ENCODE measurements at regions not wholly inside any gene's neighbourhood (a gene's known extent, or its start where the extent isn't known, plus 50 kb on each side); places are given as distances from the start of the nearest gene placed in this dataset.
A peak's percentile ranks its signal among the peaks of the same experiment; 100 is the strongest.

DNA sequence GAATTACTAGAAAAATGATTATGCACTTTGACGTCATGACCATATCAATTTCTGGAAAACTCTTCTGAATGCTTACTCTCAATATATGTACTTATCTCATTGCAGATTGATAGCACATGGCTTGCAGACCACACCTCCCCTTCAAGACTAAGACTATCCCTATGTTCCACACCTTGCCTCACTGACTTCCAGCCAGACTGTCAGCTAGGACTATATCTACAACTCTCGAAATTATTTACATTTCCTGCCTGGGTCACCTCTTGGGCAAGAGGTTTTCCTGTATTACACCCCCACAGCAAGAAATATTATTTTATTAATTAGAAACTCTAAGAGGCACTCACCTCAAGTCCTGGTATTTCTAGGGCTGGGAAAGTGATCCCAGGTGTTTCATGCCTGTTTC, 236.6 kb downstream of the CYRIA start:
- no peak overlapping the region for H3K4me3 ChIP-seq
- H3K4me1 ChIP-seq (replicated peaks in 1 of 2): no peaks in the 10 kb centered on the region
- WGBS, 4 donors: 63 to 73% (median 66%) methylated on average over 2 of the region's 2 CpGs
- no peaks in the 10 kb centered on the region for H3K9me3 ChIP-seq (replicated peaks in 1 of 3)
- TF ChIP-seq, protein P1, sequence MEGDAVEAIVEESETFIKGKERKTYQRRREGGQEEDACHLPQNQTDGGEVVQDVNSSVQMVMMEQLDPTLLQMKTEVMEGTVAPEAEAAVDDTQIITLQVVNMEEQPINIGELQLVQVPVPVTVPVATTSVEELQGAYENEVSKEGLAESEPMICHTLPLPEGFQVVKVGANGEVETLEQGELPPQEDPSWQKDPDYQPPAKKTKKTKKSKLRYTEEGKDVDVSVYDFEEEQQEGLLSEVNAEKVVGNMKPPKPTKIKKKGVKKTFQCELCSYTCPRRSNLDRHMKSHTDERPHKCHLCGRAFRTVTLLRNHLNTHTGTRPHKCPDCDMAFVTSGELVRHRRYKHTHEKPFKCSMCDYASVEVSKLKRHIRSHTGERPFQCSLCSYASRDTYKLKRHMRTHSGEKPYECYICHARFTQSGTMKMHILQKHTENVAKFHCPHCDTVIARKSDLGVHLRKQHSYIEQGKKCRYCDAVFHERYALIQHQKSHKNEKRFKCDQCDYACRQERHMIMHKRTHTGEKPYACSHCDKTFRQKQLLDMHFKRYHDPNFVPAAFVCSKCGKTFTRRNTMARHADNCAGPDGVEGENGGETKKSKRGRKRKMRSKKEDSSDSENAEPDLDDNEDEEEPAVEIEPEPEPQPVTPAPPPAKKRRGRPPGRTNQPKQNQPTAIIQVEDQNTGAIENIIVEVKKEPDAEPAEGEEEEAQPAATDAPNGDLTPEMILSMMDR (IDR thresholded peaks at IDR 0.05): no peak
- TF ChIP-seq POLR2A (IDR thresholded peaks at IDR 0.05): no peak
- no peak overlapping the region for H3K27ac ChIP-seq
- no peaks in the 10 kb centered on the region for H3K36me3 ChIP-seq (replicated peaks in 1 of 2)
- no peak for DNase-seq
- H3K27me3 ChIP-seq: no peaks in the 10 kb centered on the region
- intact Hi-C loops (cut with DNase I): no loop called here

DNA sequence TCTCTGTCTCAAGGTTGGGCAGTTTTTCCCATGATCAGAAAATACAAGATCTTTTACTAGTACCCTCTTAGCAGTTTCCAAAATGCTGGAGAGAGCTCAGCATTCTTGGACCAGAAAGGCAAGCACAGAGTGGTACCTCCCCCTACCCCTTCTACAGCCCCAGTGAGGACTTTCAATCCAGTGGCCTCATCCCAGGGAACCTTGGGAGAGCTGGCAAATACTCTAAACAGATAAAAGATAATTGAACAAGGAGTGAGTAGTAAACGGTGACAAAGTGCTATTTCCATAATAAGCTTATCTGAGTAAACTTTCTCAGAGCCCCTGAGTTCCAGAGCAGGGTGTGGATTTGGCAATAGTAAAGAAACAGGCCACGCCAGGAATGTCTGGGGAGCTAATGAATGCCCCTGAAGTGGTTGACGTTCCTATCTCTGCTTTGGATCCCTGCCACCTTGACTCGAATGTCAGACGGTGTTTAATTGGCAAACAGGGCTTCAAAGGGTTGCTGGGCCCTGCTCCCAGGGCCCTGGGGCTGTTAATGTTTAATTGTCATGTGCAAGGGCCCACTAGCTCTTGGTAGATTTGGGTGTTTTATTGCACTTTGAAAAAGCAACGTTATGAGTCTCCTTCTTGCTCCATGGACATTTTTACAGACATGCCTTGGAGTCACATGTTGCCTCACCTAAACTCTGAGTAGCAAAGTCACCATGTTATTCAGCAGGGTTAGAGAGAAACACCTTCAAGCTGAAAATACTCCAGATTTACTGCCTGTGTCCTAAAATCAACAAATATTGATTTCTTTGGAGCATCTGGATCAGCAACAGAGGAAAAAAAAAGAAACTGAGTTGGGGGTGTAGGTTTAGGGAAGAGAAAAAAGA, 239.9 kb downstream of the CYRIA start:
- no peak overlapping the region for H3K27ac ChIP-seq
- 26 to 40% (median 31%) methylated on average over 6 of the region's 6 CpGs for WGBS, 4 donors
- no peak overlapping the region for H3K4me3 ChIP-seq
- intact Hi-C loops (cut with DNase I): no loop called here
- H3K9me3 ChIP-seq (replicated peaks in 1 of 3): no peaks in the 10 kb centered on the region
- no peaks in the 10 kb centered on the region for H3K36me3 ChIP-seq (replicated peaks in 1 of 2)
- H3K4me1 ChIP-seq (replicated peaks in 1 of 2): no peaks in the 10 kb centered on the region
- peak in 1 of 7 donors; percentile 6 for DNase-seq
- no peaks in the 10 kb centered on the region for H3K27me3 ChIP-seq
- TF ChIP-seq, protein P1 (IDR thresholded peaks at IDR 0.05): no peak
- TF ChIP-seq POLR2A (IDR thresholded peaks at IDR 0.05): no peak

DNA sequence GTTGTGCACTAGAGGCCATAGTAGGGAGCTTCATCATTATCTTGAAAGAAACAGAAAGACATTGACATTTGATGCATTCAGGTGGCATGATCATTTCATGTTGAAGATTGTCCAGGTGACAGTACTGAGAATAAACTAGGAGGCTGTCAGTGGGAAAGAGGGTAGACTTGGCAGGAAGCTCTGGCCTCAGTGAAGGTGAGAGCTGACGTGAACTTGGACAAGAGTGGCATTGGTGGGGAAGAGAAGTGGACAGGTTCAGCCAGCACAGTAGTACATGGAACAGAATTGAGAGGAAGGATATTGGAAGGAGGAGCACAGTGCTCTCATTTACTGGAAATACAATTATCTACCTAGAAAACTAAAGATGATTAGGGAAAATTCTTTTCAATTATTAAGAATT, 245.2 kb downstream of the CYRIA start:
- Histone ChIP-seq H3K9me3 (replicated peaks in 1 of 3) (no peaks in the 10 kb centered on the region), H3K36me3 (replicated peaks in 1 of 2) (no peaks in the 10 kb centered on the region), H3K27ac (no peak overlapping the region), H3K4me3 (no peak overlapping the region), H3K4me1 (replicated peaks in 1 of 2) (no peaks in the 10 kb centered on the region), H3K27me3 (no peaks in the 10 kb centered on the region)
- intact Hi-C loops (cut with DNase I): no loop called here
- no peak for TF ChIP-seq POLR2A (IDR thresholded peaks at IDR 0.05)
- TF ChIP-seq, protein P1 (IDR thresholded peaks at IDR 0.05): no peak
- 65 to 88% (median 74%) methylated on average over 1 of the region's 1 CpG for WGBS, 4 donors
- no peak for DNase-seq

DNA sequence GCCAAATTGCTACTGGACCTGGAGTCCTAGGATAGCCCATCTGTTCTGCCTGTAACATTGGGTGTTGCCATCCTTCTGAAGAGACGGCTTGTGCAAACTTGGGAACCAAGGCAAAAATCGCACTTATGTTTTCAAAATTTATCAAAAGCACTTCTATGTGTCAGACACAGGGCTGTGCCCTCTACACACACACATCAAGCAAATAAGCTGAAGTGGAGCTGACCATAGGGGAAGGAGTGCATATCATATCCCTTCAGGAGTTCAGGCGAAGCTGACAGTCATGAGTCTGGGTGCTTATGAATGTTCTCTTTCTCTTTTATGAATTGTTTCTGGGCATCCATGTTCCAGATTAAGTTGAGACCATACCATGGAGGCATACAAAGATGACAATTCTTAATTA, 247.9 kb downstream of the CYRIA start:
- Histone ChIP-seq H3K9me3 (replicated peaks in 1 of 3) (no peaks in the 10 kb centered on the region), H3K27me3 (no peaks in the 10 kb centered on the region), H3K27ac (no peak overlapping the region), H3K36me3 (replicated peaks in 1 of 2) (no peaks in the 10 kb centered on the region), H3K4me1 (replicated peaks in 1 of 2) (no peaks in the 10 kb centered on the region), H3K4me3 (no peak overlapping the region)
- 73 to 88% (median 87%) methylated on average over 3 of the region's 3 CpGs for WGBS, 4 donors
- TF ChIP-seq, protein P1 (IDR thresholded peaks at IDR 0.05): no peak
- no peak for TF ChIP-seq POLR2A (IDR thresholded peaks at IDR 0.05)
- no peak for DNase-seq
- intact Hi-C loops (cut with DNase I): no loop called here
